ENCODE measurements at regions not wholly inside any gene's neighbourhood (a gene's known extent, or its start where the extent isn't known, plus 50 kb on each side); places are given as distances from the start of the nearest gene placed in this dataset.

DNA sequence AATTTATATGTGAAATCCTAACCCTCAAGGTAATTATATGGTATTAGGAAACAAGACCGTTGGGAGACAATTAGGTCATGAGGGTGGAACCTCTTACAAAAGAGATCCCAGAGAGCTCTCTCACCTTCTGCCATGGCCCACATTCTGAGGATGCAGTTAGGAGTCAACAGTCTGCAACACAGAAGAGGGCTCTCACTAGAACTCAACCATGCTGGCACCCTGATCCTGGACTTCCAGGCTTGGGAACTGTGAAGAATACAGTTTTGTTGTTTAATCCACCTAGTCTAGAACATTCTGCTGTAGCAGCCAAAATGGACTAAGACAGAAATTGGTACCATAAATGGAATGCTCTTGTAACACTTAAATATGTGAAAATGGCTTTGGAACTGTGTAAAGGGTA, 278.8 kb upstream of the GALNTL6 start:
- Mint-ChIP-seq H3K4me1 (ENCODE audit: low read depth) (no peaks in the 10 kb centered on the region), H3K27ac (ENCODE audit: unreplicated experiment) (no peak overlapping the region), H3K27me3 (ENCODE audit: low read depth) (peaks cover 2% of the 10 kb centered on the region), H3K36me3 (ENCODE audit: low read depth) (no peaks in the 10 kb centered on the region), H3K9me3 (ENCODE audit: low read depth) (no peaks in the 10 kb centered on the region), H3K4me3 (ENCODE audit: unreplicated experiment) (no peak overlapping the region)
- no peak for DNase-seq (ENCODE audit: low spot score)
- TF ChIP-seq, protein P1, sequence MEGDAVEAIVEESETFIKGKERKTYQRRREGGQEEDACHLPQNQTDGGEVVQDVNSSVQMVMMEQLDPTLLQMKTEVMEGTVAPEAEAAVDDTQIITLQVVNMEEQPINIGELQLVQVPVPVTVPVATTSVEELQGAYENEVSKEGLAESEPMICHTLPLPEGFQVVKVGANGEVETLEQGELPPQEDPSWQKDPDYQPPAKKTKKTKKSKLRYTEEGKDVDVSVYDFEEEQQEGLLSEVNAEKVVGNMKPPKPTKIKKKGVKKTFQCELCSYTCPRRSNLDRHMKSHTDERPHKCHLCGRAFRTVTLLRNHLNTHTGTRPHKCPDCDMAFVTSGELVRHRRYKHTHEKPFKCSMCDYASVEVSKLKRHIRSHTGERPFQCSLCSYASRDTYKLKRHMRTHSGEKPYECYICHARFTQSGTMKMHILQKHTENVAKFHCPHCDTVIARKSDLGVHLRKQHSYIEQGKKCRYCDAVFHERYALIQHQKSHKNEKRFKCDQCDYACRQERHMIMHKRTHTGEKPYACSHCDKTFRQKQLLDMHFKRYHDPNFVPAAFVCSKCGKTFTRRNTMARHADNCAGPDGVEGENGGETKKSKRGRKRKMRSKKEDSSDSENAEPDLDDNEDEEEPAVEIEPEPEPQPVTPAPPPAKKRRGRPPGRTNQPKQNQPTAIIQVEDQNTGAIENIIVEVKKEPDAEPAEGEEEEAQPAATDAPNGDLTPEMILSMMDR (IDR thresholded peaks at IDR 0.05), result no peak

DNA sequence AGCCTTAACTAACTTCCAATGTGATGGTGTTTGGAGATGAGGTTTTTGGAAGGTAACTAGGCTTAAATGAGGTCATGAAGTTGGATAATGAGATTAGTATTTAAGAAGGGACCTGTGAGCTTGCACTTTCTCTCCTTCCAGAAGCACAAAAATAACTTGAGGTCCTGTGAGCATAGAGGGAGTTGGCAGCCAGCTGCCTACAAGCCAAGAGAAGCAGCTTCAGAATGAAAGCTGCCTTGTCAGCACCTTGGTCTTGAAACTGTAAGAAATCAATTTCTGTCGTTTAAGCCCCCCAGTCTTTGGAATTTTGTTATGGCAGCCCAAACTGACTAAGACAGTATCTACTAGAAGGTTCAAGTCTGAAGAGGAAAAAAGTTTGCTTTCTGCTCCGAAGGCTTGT, 280.2 kb upstream of the GALNTL6 start:
- TF ChIP-seq, protein P1 (IDR thresholded peaks at IDR 0.05), result no peak
- H3K27ac Mint-ChIP-seq (ENCODE audit: unreplicated experiment), result no peak overlapping the region
- H3K4me1 Mint-ChIP-seq (ENCODE audit: low read depth), result no peaks in the 10 kb centered on the region
- no peaks in the 10 kb centered on the region for H3K36me3 Mint-ChIP-seq (ENCODE audit: low read depth)
- peaks cover 2% of the 10 kb centered on the region for H3K27me3 Mint-ChIP-seq (ENCODE audit: low read depth)
- no peak overlapping the region for H3K4me3 Mint-ChIP-seq (ENCODE audit: unreplicated experiment)
- H3K9me3 Mint-ChIP-seq (ENCODE audit: low read depth), result no peaks in the 10 kb centered on the region
- no peak for DNase-seq (ENCODE audit: low spot score)

DNA sequence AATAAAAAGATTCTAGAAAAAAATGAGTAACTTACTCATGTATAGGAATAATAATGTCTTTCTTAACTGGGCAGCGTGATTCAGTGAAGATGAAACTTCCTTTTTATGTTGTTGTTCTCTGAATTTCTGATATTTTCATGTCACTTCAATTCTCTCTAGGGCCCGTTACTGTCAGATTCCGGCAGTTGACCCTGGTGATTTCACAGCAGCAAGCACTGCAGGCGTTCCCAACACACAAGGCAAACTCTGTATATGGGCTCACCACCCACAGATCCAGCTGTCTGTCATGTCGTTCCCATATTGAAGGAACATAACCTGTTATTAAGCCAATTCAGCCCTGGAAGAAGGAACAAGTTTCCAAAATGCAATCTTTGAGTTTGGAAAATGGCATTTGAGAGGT, 288.3 kb upstream of the GALNTL6 start:
- no peak for DNase-seq (ENCODE audit: low spot score)
- Mint-ChIP-seq H3K36me3 (ENCODE audit: low read depth) (no peaks in the 10 kb centered on the region), H3K4me3 (ENCODE audit: unreplicated experiment) (no peak overlapping the region), H3K27me3 (ENCODE audit: low read depth) (no peaks in the 10 kb centered on the region), H3K27ac (ENCODE audit: unreplicated experiment) (no peak overlapping the region), H3K4me1 (ENCODE audit: low read depth) (peaks cover 8% of the 10 kb centered on the region), H3K9me3 (ENCODE audit: low read depth) (no peaks in the 10 kb centered on the region)
- TF ChIP-seq, protein P1 (IDR thresholded peaks at IDR 0.05), result no peak

DNA sequence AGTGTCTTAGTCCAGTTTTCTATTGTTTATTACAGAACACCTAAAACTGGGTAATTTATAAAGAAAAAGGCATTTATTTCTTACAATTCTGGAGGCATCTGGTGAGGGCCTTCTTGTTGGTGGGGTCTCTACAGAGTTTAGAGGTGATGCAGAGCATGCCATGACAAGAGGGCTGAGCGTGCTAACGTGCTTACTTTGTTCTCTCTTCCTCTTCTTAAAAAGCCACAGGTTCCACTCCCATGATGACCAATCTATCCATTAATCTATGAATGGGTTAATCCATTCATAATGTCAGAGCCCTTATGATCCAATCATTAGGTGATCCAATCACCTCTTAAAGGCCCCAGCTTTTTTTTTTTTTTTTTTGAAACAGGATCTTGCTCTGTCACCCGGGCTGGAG, 291.5 kb upstream of the GALNTL6 start:
- H3K27me3 Mint-ChIP-seq (ENCODE audit: low read depth), result no peaks in the 10 kb centered on the region
- no peak for DNase-seq (ENCODE audit: low spot score)
- no peak overlapping the region for H3K27ac Mint-ChIP-seq (ENCODE audit: unreplicated experiment)

DNA sequence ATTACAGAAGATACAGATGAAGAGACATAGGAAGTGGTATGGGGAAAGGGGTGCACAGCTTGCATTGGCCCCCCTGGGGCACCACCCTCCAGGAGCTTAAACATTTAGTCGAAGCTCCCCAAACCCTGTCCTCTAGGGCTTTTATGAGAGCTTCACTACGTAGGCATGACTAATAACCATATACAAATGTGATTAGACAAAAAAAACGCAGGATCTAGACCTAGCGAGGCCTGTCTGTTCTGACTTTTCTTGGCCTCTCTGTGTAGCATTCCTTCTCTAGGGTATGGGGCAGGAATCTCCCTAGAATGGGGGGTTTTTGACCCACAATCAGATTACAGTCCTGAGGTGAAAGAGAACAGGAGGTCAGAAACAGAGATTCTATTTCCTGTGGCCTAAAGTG, 293.7 kb upstream of the GALNTL6 start:
- TF ChIP-seq, protein P1 (IDR thresholded peaks at IDR 0.05), result no peak
- peaks cover 3% of the 10 kb centered on the region for H3K9me3 Mint-ChIP-seq (ENCODE audit: low read depth)
- no peaks in the 10 kb centered on the region for H3K27me3 Mint-ChIP-seq (ENCODE audit: low read depth)
- no peaks in the 10 kb centered on the region for H3K4me1 Mint-ChIP-seq (ENCODE audit: low read depth)
- no peak for DNase-seq (ENCODE audit: low spot score)
- no peaks in the 10 kb centered on the region for H3K36me3 Mint-ChIP-seq (ENCODE audit: low read depth)
- H3K27ac Mint-ChIP-seq (ENCODE audit: unreplicated experiment), result no peak overlapping the region
- H3K4me3 Mint-ChIP-seq (ENCODE audit: unreplicated experiment), result no peak overlapping the region

More for the DNA sequence above, 291.5 kb upstream of the GALNTL6 start:
- peaks cover 8% of the 10 kb centered on the region for H3K4me1 Mint-ChIP-seq (ENCODE audit: low read depth)
- TF ChIP-seq, protein P1 (IDR thresholded peaks at IDR 0.05), result no peak
- H3K9me3 Mint-ChIP-seq (ENCODE audit: low read depth), result no peaks in the 10 kb centered on the region
- H3K36me3 Mint-ChIP-seq (ENCODE audit: low read depth), result no peaks in the 10 kb centered on the region
- no peak overlapping the region for H3K4me3 Mint-ChIP-seq (ENCODE audit: unreplicated experiment)

Measured in chondrocyte (in vitro differentiated cells).